Cerebellar nuclear complex (tissue), 1 donor: ENCODE measurements at regions not wholly inside any gene's neighbourhood (a gene's known extent, or its start where the extent isn't known, plus 50 kb on each side); places are given as distances from the start of the nearest gene placed in this dataset.

Experiments used
- DNase-seq, 2 experiments: peaks; one replicate each; lab custom pipeline; 2025; lab: John Stamatoyannopoulos, UW

DNA sequence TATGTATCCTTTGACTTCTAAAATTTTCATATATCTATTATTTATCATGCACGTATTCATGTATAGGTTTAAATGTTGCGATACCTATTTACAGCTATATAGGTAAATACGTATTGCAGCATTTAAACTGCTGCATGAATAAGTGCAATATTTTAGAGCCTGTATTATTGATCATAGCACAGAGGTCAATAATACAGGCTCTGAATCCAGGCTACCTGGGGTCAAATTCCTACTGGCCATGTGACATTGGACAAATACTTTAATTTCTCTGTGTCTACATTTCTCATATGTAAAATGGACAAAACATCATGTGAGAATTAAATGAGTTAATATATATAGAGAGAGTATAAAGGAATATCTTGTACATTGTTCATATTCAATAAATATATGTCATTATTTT, 352.9 kb upstream of the ROBO2 start:
- no peak for DNase-seq

DNA sequence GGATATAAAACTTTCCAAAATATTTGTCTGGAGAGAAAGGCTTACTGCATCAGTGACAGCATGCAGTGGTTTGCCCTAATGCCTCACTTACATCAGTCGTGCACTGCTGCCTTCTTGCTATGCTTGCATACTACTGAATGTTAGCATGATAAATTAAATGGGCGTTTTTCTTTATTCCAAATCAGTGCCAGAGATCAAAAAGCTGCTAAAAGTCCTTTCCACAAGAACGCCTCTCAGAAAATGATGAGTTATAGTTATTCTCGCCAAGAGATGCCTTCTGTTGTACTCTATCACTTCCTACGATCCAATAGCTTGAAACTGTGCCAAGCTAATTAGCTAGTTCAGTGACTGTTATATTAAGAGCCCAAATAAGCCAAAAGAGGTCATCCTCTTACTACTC, 345.8 kb upstream of the ROBO2 start:
- DNase-seq, result no peak

DNA sequence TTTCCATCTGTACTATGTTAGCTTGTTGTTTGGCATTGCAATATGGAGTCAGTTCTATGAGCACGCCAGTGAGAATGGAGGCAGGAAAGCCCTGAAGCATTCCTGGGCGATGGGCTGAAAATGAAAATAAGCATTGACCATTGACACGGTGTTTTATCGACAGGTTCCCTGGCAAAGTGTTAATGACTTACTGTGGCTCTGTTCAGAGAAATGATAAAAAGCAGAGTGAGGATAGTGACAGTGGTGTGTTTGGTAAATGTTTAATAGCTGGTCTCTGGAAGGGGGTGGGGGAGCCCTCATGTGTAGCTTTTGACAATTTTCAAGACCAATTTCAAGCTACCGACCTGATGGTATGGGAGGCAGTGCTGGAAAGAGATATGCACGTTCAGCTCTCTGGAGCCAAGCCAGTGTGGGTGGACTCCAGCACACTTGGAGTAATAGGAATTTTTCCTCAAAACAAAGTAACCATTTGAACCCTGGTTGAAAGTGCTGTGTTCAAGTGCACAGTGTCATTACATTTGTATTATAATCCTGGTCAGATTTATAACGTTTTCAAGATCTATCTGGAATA, 341.7 kb upstream of the ROBO2 start:
- DNase-seq, result no peak

- no peak for DNase-seq
Observed at GRCh38 chr3:76699846-76700245, 340.1 kb upstream of the ROBO2 start.

DNA sequence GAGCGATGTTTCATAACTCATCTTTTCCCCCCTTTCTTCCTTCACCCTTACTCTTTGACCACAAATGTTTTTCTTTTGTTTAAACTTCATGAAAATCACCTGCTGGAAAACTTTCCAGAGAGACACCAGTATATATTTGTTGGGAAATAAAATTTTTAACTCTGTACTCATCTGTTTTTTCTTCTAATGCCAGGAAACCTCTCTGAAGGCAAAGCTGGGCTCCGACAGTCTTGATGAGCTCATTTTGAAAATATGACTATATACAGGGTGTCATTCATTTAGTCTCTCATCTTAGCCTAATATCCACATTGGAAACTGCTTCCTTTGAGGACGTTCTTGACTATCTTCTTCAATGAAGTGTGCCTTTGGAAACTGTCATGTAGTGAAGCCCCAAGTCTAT, 339.6 kb upstream of the ROBO2 start:
- DNase-seq, result no peak

DNA sequence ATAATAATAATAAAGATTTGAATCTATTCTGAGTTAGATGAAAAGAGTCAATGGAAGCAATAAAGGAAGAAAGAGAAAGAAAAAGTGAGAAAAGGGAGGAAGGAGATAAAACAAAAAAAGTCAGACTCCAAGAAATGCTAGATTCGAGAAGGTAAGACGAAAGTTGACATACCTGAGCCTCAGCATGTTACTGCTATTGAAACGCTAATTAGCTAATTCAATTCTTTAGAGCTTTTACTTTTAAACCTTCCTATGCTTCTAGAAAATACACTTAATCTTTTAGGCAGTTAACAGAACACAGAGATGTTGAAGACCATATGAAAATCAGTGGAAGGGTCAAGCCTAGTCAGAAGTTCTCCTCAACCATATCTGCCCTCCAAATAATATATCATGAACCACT, 337.2 kb upstream of the ROBO2 start:
- no peak for DNase-seq

DNA sequence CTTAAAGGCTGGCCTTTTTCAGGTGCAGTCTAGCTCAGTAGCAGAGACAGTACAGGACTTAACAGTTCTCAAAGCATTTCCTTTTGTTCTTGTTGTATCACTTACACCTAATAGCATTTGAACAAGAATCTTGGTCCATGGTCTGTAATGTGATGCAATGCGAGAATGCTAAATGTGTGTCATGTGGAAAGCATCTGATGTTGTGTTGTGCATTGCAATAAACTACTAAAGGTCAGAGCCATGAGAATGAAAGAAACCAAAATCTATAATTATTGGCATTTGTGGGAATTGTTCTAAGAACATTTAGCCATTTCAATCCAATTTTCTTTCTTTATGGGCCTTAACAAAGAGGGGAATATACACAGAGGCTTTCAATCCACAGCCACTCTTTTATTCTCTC, 324.5 kb upstream of the ROBO2 start:
- no peak for DNase-seq

- DNase-seq, result no peak
Observed at GRCh38 chr3:76723366-76723765, 316.5 kb upstream of the ROBO2 start.

DNA sequence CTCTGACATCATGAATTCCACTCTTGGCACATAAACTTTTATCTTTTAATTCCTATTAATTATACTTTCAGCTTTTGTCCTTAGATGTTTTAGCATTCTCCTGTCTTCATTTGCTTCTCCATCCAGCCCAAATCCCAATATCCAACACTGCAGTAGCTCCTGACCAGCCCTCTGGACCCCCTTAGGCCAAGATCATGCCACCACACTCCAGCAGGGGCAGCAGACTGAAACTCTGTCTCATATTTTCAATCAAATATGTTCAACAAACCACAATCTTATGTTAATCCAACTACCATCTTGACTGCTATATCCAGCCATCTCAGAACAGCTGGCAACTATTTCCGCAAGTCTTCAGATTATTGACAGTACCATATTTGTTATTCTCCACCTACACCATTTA, 315.8 kb upstream of the ROBO2 start:
- no peak for DNase-seq

- no peak for DNase-seq
Observed at GRCh38 chr3:76724706-76725105, 315.2 kb upstream of the ROBO2 start.

- no peak for DNase-seq
Observed at GRCh38 chr3:76726034-76726433, 313.9 kb upstream of the ROBO2 start.

- DNase-seq, result no peak
Observed at GRCh38 chr3:76728426-76728825, 311.5 kb upstream of the ROBO2 start.

DNA sequence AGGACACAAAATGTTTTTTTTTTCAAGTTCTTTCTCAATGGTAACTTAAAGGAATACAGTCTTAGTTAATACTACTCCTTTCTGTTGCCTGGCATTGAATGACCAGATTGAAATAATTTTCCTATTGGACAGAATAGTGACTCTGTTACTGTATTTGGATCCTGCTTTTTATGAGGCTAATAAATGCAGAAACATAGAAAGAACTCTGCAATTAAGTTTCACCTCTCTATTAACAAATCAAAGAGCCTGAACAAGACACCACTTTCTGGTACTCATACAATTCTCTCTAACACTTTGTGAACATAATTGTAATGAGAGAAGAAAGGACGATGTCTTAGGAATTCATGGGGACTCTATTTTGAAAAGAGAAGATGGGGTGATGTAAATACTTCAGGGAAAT, 308.4 kb upstream of the ROBO2 start:
- DNase-seq, result no peak

- DNase-seq, result no peak
Observed at GRCh38 chr3:76733073-76733759, 306.7 kb upstream of the ROBO2 start.

DNA sequence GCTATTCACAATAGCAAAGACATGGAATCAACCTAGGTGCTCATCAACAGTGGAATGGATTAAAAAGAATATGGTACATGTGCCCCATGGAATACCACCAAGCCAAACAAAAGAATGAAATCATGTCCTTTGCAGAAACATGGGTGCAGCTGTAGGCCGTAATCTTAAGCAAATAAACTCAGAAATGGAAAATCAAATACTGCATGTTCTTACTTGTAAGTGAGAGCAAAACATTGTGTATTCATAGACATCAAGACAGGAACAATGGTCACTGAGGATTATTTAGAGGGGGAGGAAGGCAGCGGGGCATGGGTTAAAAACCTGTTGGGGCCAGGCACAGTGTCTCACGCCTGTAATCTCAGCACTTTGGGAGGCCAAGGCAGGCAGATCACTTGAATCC, 304.7 kb upstream of the ROBO2 start:
- no peak for DNase-seq

DNA sequence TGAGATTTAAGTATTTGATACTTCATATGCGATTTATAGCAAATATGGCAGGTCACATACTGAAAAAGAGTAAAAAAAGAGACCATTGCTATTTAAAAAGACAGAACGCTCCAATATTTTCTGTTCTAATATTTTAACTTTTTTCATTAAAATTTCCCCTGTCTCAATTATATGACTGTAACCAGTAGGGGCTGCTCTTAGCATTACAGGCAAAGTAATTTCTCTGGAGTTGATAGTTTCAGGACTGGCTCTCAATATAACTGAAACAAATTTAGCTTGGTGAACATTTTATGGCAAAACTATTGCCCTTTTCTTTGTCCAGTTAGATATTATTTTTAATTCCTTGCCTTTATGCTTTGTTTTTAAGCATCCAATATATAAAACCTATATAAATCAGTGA, 286.3 kb upstream of the ROBO2 start:
- DNase-seq, result no peak

DNA sequence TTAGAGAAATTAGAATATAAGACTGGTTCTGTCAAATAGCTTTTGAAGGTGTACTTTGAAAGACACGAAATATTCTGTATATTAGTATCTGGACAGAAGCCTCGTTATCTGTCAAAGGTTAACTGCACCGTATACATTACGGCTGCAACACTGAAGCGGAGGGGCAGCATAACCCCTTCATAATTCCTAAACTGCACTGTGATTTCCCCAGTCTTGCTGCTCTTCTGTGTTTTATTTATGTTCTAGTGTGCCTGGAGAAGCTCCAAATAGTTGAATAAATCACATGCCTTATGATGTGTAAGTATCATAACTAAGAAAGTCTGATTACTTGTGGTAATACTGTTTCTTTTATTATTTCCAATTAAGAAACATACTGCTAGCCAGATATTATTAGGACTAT, 285.7 kb upstream of the ROBO2 start:
- no peak for DNase-seq

- no peak for DNase-seq
Observed at GRCh38 chr3:76756577-76756976, 283.3 kb upstream of the ROBO2 start.

DNA sequence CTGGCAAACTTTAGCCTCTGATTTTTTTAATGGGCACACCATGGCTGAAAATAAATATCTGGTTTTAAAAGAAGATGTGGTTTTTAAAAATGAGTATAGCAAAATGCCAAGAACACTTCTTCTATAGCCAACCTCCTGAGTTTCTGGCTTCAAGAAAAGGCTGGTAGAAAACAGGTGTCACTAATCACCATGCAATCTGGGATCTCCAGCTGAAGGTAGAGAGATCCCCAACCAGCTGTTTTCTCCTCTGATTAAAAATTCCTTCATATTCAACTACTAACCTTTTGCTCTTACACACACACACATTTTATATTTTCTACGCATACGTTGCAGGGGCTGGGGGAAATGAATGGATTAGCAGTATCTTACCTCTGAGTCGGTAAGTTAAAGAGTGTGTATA, 279.6 kb upstream of the ROBO2 start:
- no peak for DNase-seq

- DNase-seq, result no peak
Observed at GRCh38 chr3:76765511-76765910, 274.4 kb upstream of the ROBO2 start.

DNA sequence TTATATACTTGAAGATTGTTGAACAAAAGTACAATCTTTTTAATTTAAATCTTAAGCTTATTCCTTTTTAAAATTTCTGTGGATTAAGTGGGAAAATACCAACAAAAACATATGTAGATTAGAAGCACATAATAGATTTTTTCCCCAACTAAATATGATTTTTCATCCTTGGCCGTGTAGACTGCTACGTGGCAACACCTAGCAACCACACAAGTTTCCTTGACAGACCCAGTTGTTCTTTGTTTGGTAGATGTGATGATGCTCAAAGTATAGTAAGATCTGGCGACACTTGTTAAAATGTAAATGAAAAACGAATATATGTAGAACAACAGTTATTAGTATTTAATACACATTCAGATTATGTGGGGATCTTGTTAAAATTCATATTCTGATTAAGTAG, 271.0 kb upstream of the ROBO2 start:
- no peak for DNase-seq

- no peak for DNase-seq
Observed at GRCh38 chr3:76776927-76777326, 263.0 kb upstream of the ROBO2 start.

DNA sequence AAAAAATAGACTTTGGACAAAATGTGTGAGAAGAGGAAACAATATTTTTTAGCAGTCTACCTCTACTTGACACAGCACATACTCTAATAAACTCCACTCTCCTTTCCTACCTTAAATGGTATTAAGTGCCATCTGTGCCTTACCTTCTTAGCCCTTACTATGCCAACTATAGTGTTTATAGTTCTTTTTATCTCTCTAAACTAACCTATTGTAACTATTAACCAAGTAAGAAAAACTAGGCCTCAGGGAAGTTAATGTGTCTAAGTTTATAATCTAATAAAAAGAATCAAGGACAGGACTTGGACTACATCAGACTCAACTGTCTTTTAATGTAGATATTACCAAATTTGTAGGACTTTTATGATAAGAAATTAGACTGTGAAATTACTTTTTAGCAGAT, 251.7 kb upstream of the ROBO2 start:
- no peak for DNase-seq

- DNase-seq, result no peak
Observed at GRCh38 chr3:76789237-76789636, 250.7 kb upstream of the ROBO2 start.
